H9 (cell line): ENCODE measurements at regions not wholly inside any gene's neighbourhood (a gene's known extent, or its start where the extent isn't known, plus 50 kb on each side); places are given as distances from the start of the nearest gene placed in this dataset.

Experiments
- DNase-seq: peaks from one replicate; pipeline ENCODE4 v3.0.0-alpha.2; 2017
- H2AFZ ChIP-seq: one replicate; pipeline ENCODE4 v1.6.1; 2013; ENCODE audit warnings: mild to moderate bottlenecking, low read length, control low read depth, moderate library complexity
- H2AK5ac ChIP-seq: 2 replicates; pipeline ENCODE4 v1.6.1; 2013; ENCODE audit warnings: low read length, control low read depth, mixed read lengths; ENCODE audit not compliant: insufficient read length
- H2BK120ac ChIP-seq: one replicate; pipeline ENCODE4 v1.6.1; 2013; ENCODE audit warnings: low read depth, mild to moderate bottlenecking, low read length, control low read depth, inconsistent platforms; ENCODE audit not compliant: poor library complexity, severe bottlenecking
- H2BK12ac ChIP-seq: 2 replicates; pipeline ENCODE4 v1.6.1; 2013; ENCODE audit warnings: low read length, control low read depth, mixed read lengths, low read depth; ENCODE audit not compliant: insufficient read length
- H2BK15ac ChIP-seq: 2 replicates; pipeline ENCODE4 v1.6.1; 2013; ENCODE audit warnings: low read depth, low read length, control low read depth
- H2BK20ac ChIP-seq: one replicate; pipeline ENCODE4 v1.6.1; 2013; ENCODE audit warnings: low read depth, mild to moderate bottlenecking, low read length, control low read depth, inconsistent platforms; ENCODE audit not compliant: poor library complexity, severe bottlenecking
- H2BK5ac ChIP-seq: 2 replicates; pipeline ENCODE4 v1.6.1; 2013; ENCODE audit warnings: low read length, control low read depth, mixed read lengths; ENCODE audit not compliant: insufficient read length
- H3K14ac ChIP-seq: 2 replicates; pipeline ENCODE4 v1.6.1; 2013; ENCODE audit warnings: low read length, control low read depth; ENCODE audit not compliant: insufficient read depth
- H3K18ac ChIP-seq: 2 replicates; pipeline ENCODE4 v1.6.1; 2013; ENCODE audit warnings: low read depth, mild to moderate bottlenecking, mixed read lengths, low read length, control low read depth; ENCODE audit not compliant: insufficient read length
- H3K23ac ChIP-seq: 2 replicates; pipeline ENCODE4 v1.6.1; 2013; ENCODE audit warnings: low read length, control low read depth, mixed read lengths, low read depth; ENCODE audit not compliant: insufficient read length
- H3K23me2 ChIP-seq: 2 replicates; pipeline ENCODE4 v1.6.1; 2013; ENCODE audit warnings: low read depth, mild to moderate bottlenecking, mixed read lengths, low read length, control low read depth; ENCODE audit not compliant: insufficient read length, poor library complexity, severe bottlenecking
- H3K27ac ChIP-seq: 2 replicates; pipeline ENCODE4 v1.5.1; 2013; ENCODE audit warnings: low read length, control low read depth, mixed read lengths, low read depth; ENCODE audit not compliant: insufficient read length
- H3K27me3 ChIP-seq: 2 replicates; pipeline ENCODE4 v1.6.1; 2013; ENCODE audit warnings: low read length, control low read depth, inconsistent platforms; ENCODE audit not compliant: insufficient read depth
- H3K4ac ChIP-seq: 2 replicates; pipeline ENCODE4 v1.6.1; 2013; ENCODE audit warnings: low read depth, mild to moderate bottlenecking, control low read depth, inconsistent platforms, low read length, moderate library complexity
- H3K4me1 ChIP-seq: 2 replicates; pipeline ENCODE4 v1.6.1; 2013; ENCODE audit warnings: low read length, control low read depth, inconsistent platforms; ENCODE audit not compliant: insufficient read depth
- H3K4me2 ChIP-seq: 2 replicates; pipeline ENCODE4 v1.6.1; 2013; ENCODE audit warnings: low read length, control low read depth, mixed read lengths; ENCODE audit not compliant: insufficient read length, insufficient read depth
- H3K56ac ChIP-seq: 2 replicates; pipeline ENCODE4 v1.6.1; 2013; ENCODE audit warnings: low read depth, mild to moderate bottlenecking, mixed read lengths, low read length, control low read depth; ENCODE audit not compliant: insufficient read length
- H3K79me1 ChIP-seq: 2 replicates; pipeline ENCODE4 v1.6.1; 2013; ENCODE audit warnings: low read depth, mild to moderate bottlenecking, moderate library complexity, low read length, control low read depth, inconsistent platforms; ENCODE audit not compliant: insufficient read depth, poor library complexity, severe bottlenecking
- H3K79me2 ChIP-seq: 2 replicates; pipeline ENCODE4 v1.6.1; 2013; ENCODE audit warnings: low read length, control low read depth, inconsistent platforms; ENCODE audit not compliant: insufficient read depth
- H3K9ac ChIP-seq: 2 replicates; pipeline ENCODE4 v1.6.1; 2013; ENCODE audit warnings: low read length, control low read depth, mixed read lengths; ENCODE audit not compliant: insufficient read length; ENCODE audit errors: extremely low read depth
- H3K9me3 ChIP-seq: one replicate; pipeline ENCODE4 v1.6.1; 2013; ENCODE audit warnings: low read depth, low read length, inconsistent platforms; ENCODE audit not compliant: control insufficient read depth
- H3T11ph ChIP-seq: one replicate; pipeline ENCODE4 v1.6.1; 2013; ENCODE audit warnings: mild to moderate bottlenecking, low read length, control low read depth, inconsistent platforms
- H4K20me1 ChIP-seq: one replicate; pipeline ENCODE4 v1.6.1; 2013; ENCODE audit not compliant: control insufficient read depth, insufficient read length, insufficient read depth
- H4K5ac ChIP-seq: 2 replicates; pipeline ENCODE4 v1.6.1; 2013; ENCODE audit warnings: low read depth, mild to moderate bottlenecking, mixed read lengths, low read length, control low read depth; ENCODE audit not compliant: insufficient read length
- H4K8ac ChIP-seq: replicated peaks from 2 replicates; pipeline ENCODE4 v1.6.1; 2013; ENCODE audit warnings: low read length, control low read depth, mixed read lengths, low read depth; ENCODE audit not compliant: insufficient read length
- H4K91ac ChIP-seq: 2 replicates; pipeline ENCODE4 v1.6.1; 2013; ENCODE audit warnings: low read depth, mild to moderate bottlenecking, moderate library complexity, mixed read lengths, low read length, control low read depth; ENCODE audit not compliant: insufficient read length
- H3K27ac Mint-ChIP-seq, 3 experiments: 2 replicates in 2 of 3; 3 replicates in 1 of 3; pipeline ENCODE4 v1.8.0; 2020 to 2021; ENCODE audit warnings: mixed read lengths in 3 of 3, mild to moderate bottlenecking in 1 of 3, moderate library complexity in 1 of 3
- H3K27me3 Mint-ChIP-seq: 2 replicates; pipeline ENCODE4 v1.8.0; 2021; ENCODE audit warnings: low read depth, mild to moderate bottlenecking, moderate library complexity, mixed read lengths
- H3K36me3 Mint-ChIP-seq, 3 experiments: 2 replicates in 2 of 3; 3 replicates in 1 of 3; pipeline ENCODE4 v1.8.0; 2020 to 2021; ENCODE audit warnings: low read depth in 3 of 3, mixed read lengths in 3 of 3; ENCODE audit not compliant: insufficient read depth in 1 of 3
- H3K4me1 Mint-ChIP-seq, 2 experiments: 2 replicates each; pipeline ENCODE4 v1.8.0; 2020; ENCODE audit warnings: mixed read lengths in 2 of 2
- H3K4me3 Mint-ChIP-seq, 2 experiments: 2 replicates in 1 of 2; 3 replicates in 1 of 2; pipeline ENCODE4 v1.8.0; 2020 to 2021; ENCODE audit warnings: mild to moderate bottlenecking in 2 of 2, mixed read lengths in 2 of 2, moderate library complexity in 1 of 2
- H3K9me3 Mint-ChIP-seq, 2 experiments: 2 replicates in 1 of 2; 3 replicates in 1 of 2; pipeline ENCODE4 v1.8.0; 2020; ENCODE audit warnings: mild to moderate bottlenecking in 2 of 2, mixed read lengths in 2 of 2, moderate library complexity in 1 of 2
- CTCF ChIP-seq: fragments of 200-600 bp; sonication (generic); conservative IDR thresholded peaks from 3 replicates; pipeline ENCODE4 v1.8.0; 2021; ENCODE audit warnings: antibody characterized with exemption, mild to moderate bottlenecking
- WGBS: extraction: QIAGEN DNeasy Blood & Tissue Kit; methylation state at CpG from one replicate; pipeline ENCODE4 v1.1.7; 2013; ENCODE audit warnings: missing lambda C conversion rate, low lambda C conversion rate, mixed read lengths; ENCODE audit not compliant: insufficient read length; ENCODE audit errors: extremely low coverage; 5-methylcytosine and 5-hydroxymethylcytosine counted together

GRCh38 chr2:198321522-198322088, 517.2 kb downstream of the PLCL1 start:
- H3K36me3 Mint-ChIP-seq = no peaks in the 10 kb centered on the region
- Histone ChIP-seq H3K56ac (no peak overlapping the region), H3K27ac (no peak overlapping the region), H2AK5ac (no peak overlapping the region), H2BK12ac (no peak overlapping the region), H2BK20ac (no peak overlapping the region), H2BK15ac (no peak overlapping the region), H3K14ac (no peak overlapping the region), H3K4ac (no peak overlapping the region), H2BK5ac (no peak overlapping the region), H3K9ac (no peak overlapping the region), H3K9me3 (no peaks in the 10 kb centered on the region), H3K79me1 (no peaks in the 10 kb centered on the region), H4K91ac (no peak overlapping the region), H2AFZ (no peak overlapping the region), H2BK120ac (no peak overlapping the region), H3K4me1 (no peaks in the 10 kb centered on the region), H4K5ac (no peak overlapping the region), H3K79me2 (no peaks in the 10 kb centered on the region), H3T11ph (no peak overlapping the region), H3K23me2 (no peaks in the 10 kb centered on the region), H3K4me2 (no peak overlapping the region), H4K8ac (no peak overlapping the region), H3K23ac (no peak overlapping the region), H3K27me3 (no peaks in the 10 kb centered on the region), H4K20me1 (no peaks in the 10 kb centered on the region), H3K18ac (no peak overlapping the region)
- no peak overlapping the region for H3K27ac Mint-ChIP-seq
- H3K4me1 Mint-ChIP-seq = peaks cover 11 to 18% of the 10 kb centered on the region in 2 experiments
- no peaks in the 10 kb centered on the region for H3K27me3 Mint-ChIP-seq
- no peaks in the 10 kb centered on the region for H3K9me3 Mint-ChIP-seq
- WGBS = no CpG with 5 or more reads among the region's 4 CpGs
- no peak for TF ChIP-seq CTCF
- DNase-seq = no peak
- H3K4me3 Mint-ChIP-seq = no peak overlapping the region
